ENCODE measurements at regions not wholly inside any gene's neighbourhood (a gene's known extent, or its start where the extent isn't known, plus 50 kb on each side); places are given as distances from the start of the nearest gene placed in this dataset.
"Not testable (repeated sequence)": the region's sequence is repeated elsewhere in the genome, so short reads cannot be mapped to it uniquely, and the experiment has no call there.

DNA sequence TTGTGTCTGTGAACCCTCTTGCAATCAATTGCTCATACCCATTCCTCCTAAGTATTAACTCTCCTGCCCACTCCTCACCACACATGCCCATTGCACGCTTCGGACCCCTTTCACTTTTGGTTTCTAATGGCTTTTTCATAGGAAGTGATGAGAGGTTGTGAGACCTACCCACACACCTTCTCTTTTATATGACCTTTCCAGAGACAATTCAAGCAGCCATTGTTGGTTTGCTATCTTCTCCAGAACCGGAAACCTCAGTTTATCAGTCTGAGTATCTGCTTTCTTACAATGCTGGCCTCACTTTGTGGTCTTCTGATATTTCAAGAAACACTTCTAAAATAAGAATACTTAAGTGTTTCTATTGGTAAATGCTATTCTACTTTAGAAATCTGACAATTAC, 1550.8 kb upstream of the SLC10A2 start:
- H3K4me1 Mint-ChIP-seq (ENCODE audit: low read depth in 2 of 2), result peaks cover 0 to 4% of the 10 kb centered on the region in 2 donors
- DNase-seq (ENCODE audit: low spot score) (no peak), ATAC-seq (no peak)
- H3K36me3 Mint-ChIP-seq, result no peaks in the 10 kb centered on the region
- H3K27me3 Mint-ChIP-seq, result no peaks in the 10 kb centered on the region
- H3K27ac Mint-ChIP-seq, result no peak overlapping the region
- H3K9me3 Mint-ChIP-seq, result no peaks in the 10 kb centered on the region
- H3K4me3 Mint-ChIP-seq, result no peak overlapping the region

DNA sequence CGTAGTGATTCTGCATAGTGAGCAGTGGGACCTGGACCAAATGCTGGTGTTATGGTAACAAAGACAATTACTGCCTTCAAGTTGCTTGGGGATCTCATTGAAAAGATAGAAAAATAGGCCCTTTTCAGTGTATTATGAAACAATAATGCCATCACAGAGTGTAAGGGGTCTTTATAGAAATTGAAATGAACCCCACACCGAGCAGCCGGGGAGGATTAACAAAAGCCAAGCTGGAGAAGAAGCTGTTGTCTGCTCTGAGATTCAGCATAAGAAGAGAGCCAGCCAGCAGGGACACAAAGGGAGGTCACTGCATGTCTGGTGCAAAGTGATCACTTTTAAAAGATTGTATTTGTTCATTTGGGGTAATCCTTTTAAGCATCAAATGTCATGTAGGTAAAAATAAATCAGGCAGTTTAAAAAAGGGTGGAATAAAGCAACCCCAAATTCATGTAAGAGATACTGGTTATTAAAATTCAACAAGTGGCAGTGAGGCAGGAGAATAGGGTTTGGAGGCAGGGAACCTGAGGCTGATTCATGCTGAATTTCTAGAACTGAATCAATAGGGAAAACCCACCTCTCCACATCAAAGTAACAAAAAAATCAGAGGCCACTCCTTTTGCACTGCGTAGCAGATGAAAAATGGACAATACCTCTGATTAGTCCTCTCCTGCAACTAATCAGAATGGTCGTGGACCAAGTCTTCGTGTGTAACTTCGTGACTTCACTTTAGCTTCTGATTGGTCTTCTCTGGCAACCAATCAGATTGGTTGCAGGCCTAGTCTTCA, 1548.3 kb upstream of the SLC10A2 start:
- H3K27me3 Mint-ChIP-seq, result no peaks in the 10 kb centered on the region
- no peak for DNase-seq (ENCODE audit: low spot score)

DNA sequence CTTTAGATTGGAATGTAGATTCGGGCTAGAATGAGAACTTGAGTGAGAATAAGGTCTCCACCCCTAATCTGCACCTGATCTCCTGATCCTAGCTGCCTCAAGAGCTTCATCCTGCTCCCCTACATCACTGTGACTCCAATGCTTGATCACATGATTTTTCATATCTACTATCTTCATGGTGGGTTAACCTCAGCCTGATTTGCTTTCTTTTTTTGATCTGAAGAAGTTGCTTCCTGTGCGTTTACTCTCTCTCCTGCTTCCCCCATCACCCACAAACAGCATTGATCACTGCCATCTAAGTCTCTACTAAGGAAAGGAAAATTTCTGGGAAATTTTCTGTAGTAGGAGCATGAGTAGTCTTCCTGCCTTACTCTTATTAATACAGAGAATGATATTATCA, 1542.1 kb upstream of the SLC10A2 start:
- no peaks in the 10 kb centered on the region for H3K27me3 Mint-ChIP-seq
- ATAC-seq (no peak), DNase-seq (ENCODE audit: low spot score) (no peak)
- no peaks in the 10 kb centered on the region for H3K36me3 Mint-ChIP-seq
- H3K27ac Mint-ChIP-seq, result no peak overlapping the region
- peaks cover 3% of the 10 kb centered on the region for H3K9me3 Mint-ChIP-seq
- no peaks in the 10 kb centered on the region for H3K4me1 Mint-ChIP-seq (ENCODE audit: low read depth in 2 of 2)
- H3K4me3 Mint-ChIP-seq, result no peak overlapping the region

More for the DNA sequence above, 1548.3 kb upstream of the SLC10A2 start:
- H3K4me1 Mint-ChIP-seq (ENCODE audit: low read depth in 2 of 2), result peaks cover 0 to 4% of the 10 kb centered on the region in 2 donors
- no peaks in the 10 kb centered on the region for H3K9me3 Mint-ChIP-seq
- no peaks in the 10 kb centered on the region for H3K36me3 Mint-ChIP-seq
- no peak overlapping the region for H3K27ac Mint-ChIP-seq
- H3K4me3 Mint-ChIP-seq, result no peak overlapping the region
- no peak for ATAC-seq

DNA sequence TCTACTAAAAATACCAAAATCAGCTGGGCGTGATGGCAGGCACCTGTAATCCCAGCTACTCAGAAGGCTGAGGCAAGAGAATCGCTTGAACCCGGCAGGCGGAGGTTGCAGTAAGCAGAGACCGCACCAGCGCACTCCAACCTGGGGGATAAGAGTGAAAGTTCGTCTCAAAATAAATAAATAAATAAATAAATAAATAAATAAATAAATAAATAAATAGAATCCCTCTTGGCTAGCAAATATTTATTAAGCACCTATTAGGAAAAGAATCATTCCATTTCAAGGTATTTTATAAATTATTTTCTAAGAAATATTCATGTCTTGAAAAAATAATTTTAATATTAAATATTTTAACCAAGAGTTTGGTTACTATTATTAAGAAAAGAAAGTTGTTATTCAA, 1539.2 kb upstream of the SLC10A2 start:
- not testable (repeated sequence) for ATAC-seq, H3K9me3 Mint-ChIP-seq

DNA sequence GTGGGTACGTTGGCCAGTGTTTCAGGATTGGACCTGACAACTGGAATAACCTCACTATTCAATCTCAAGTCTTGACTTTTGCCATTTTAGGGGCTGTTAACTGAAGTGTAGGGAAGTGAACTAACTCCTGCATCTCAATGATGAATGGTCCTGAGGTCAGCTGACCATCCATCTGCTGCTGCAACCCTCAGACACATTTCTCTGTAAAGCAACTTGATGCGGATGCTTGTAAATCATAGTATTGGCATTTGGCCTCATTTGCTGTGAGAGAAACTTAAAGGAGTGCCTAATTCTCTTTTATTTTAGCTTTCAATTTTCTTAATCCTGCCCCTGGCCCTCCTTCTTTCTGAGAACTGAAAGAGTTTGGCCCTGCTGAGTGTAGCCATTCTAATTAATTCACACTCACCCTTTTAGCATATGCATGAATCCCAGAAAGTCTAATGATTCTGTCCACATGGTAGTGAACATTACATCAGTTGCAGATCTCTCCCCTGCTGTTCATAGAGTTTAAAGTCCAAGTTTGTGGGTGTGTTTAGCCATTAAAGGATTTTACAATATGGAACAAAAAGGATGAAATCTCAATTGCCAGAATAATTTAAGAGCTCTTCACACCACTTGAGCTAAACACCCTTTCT, 1531.4 kb upstream of the SLC10A2 start:
- no peak for DNase-seq (ENCODE audit: low spot score)

More for the DNA sequence above, 1539.2 kb upstream of the SLC10A2 start:
- not testable (repeated sequence) for H3K27ac Mint-ChIP-seq; H3K27me3 Mint-ChIP-seq; H3K4me3 Mint-ChIP-seq; H3K4me1 Mint-ChIP-seq (ENCODE audit: low read depth in 2 of 2); DNase-seq (ENCODE audit: low spot score); H3K36me3 Mint-ChIP-seq

DNA sequence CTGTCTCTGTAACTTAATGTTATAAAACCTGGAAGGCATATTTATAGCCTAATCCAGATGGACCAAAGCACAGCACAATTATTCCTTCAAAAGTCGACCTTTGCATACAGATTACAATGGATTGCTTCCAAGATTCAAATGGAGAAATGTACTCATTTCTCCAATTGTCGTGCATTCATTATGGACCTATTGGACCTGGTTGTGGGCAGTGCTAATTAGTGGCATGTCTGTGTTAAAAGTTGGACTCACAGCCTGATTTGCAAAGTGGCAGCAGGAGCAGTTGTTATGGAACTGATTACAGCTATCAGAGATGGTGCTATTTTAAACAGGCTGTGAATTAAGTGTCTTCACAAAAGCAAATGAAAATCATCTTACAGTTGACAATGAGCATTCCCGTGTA, 1529.3 kb upstream of the SLC10A2 start:
- Mint-ChIP-seq H3K36me3 (no peaks in the 10 kb centered on the region), H3K4me1 (ENCODE audit: low read depth in 2 of 2) (no peaks in the 10 kb centered on the region), H3K4me3 (no peak overlapping the region), H3K27ac (no peak overlapping the region), H3K9me3 (peaks cover 6% of the 10 kb centered on the region), H3K27me3 (no peaks in the 10 kb centered on the region)
- no peak for ATAC-seq
- no peak for DNase-seq (ENCODE audit: low spot score)

More for the DNA sequence above, 1531.4 kb upstream of the SLC10A2 start:
- H3K4me1 Mint-ChIP-seq (ENCODE audit: low read depth in 2 of 2), result no peaks in the 10 kb centered on the region
- no peak overlapping the region for H3K4me3 Mint-ChIP-seq
- no peaks in the 10 kb centered on the region for H3K36me3 Mint-ChIP-seq
- ATAC-seq, result no peak
- H3K9me3 Mint-ChIP-seq, result peaks cover 6% of the 10 kb centered on the region
- no peak overlapping the region for H3K27ac Mint-ChIP-seq
- no peaks in the 10 kb centered on the region for H3K27me3 Mint-ChIP-seq

DNA sequence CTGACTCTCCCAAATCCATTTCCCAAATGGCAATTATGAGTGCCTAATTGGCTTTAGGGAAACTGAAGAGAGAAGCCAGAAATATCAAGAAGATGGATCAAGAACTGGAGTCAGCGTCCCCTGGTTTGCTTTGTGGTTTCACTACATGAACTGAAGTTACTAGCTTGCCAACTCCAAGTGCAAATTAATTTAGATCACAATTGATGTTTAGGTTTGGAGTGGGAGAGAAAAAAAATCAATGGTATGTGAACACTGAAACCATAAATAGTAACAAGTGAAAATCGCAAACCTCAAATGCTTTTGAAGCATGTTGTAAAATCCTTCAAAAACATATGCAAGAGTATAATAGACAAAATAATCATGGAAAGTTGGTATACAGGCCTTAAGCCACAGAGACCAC, 1528.6 kb upstream of the SLC10A2 start:
- Mint-ChIP-seq H3K27ac (no peak overlapping the region), H3K4me3 (no peak overlapping the region), H3K27me3 (no peaks in the 10 kb centered on the region), H3K4me1 (ENCODE audit: low read depth in 2 of 2) (no peaks in the 10 kb centered on the region), H3K36me3 (no peaks in the 10 kb centered on the region), H3K9me3 (peaks cover 6% of the 10 kb centered on the region)
- no peak for DNase-seq (ENCODE audit: low spot score)
- ATAC-seq, result no peak

DNA sequence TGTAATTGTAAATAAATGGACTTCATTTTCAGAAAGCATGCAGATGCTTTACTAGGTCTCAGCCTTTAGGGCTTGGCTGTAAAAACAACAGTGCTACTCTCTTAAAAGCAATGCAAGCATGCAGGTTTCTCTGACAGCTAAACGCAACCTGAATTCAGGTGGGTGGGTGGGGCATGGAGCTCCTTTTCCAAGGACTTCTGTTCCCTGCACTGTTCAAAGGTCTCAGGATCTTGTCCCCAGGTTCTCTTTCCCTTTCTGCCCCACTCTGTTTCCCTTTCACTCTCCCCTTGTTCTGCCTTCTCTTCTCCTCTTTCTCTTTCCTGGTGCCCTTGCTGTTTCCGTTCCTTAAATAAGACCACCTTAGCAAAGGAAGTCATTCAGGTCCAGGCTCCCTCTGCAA, 1527.5 kb upstream of the SLC10A2 start:
- ATAC-seq (no peak), DNase-seq (ENCODE audit: low spot score) (no peak)
- peaks cover 6% of the 10 kb centered on the region for H3K9me3 Mint-ChIP-seq
- H3K27ac Mint-ChIP-seq, result no peak overlapping the region
- H3K27me3 Mint-ChIP-seq, result no peaks in the 10 kb centered on the region
- no peaks in the 10 kb centered on the region for H3K36me3 Mint-ChIP-seq
- no peak overlapping the region for H3K4me3 Mint-ChIP-seq
- no peaks in the 10 kb centered on the region for H3K4me1 Mint-ChIP-seq (ENCODE audit: low read depth in 2 of 2)

DNA sequence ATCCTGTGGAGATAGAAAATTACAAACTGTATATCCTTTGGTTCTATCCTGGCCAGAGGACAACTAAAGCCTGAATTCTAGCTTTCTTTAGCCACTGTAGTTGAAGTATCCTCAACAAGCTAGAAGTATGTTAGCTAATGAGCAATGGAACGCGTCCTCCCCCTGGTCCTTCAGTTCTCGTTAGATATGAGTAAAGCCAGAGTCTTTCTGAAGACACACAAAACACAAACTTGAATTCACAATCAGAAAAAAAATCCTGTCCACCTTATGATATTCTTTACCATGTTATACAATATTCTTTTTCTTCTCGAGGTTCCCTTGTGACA, 1527.0 kb upstream of the SLC10A2 start:
- no peaks in the 10 kb centered on the region for H3K4me1 Mint-ChIP-seq (ENCODE audit: low read depth in 2 of 2)
- no peak overlapping the region for H3K4me3 Mint-ChIP-seq
- no peaks in the 10 kb centered on the region for H3K27me3 Mint-ChIP-seq
- DNase-seq (ENCODE audit: low spot score) (no peak), ATAC-seq (no peak)
- H3K36me3 Mint-ChIP-seq, result no peaks in the 10 kb centered on the region
- no peak overlapping the region for H3K27ac Mint-ChIP-seq
- H3K9me3 Mint-ChIP-seq, result peaks cover 6% of the 10 kb centered on the region

DNA sequence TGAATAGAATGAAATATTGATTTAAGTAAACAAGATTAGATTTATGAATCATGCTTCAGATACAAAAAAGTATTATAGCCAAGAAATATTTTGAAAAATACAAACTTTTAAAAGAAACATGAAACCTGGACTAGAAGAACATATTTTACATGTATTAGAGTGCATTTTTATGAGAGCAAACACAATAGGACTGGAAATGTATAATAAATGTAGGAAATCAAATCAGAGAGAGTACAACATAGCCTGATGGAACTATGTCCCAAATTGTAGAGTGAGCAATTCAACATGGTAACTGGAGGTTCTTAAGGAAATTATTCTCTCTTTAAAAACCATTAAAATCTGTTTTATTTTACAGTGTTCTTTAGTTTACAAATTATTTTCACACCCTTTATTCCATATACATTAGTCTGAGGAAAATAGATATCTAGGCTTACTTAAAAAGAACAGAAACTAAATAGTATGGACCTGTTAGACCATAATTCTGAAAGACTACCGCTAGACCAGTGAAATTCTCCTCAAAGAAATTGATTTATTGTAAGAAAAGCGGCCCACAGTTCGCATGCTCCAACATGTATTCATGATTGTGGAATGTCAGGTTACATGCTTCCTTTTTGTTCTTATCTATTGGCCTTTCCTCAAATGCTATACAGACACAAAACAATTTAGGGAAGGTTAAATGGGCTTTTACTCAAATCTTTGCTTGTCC, 1526.5 kb upstream of the SLC10A2 start:
- no peaks in the 10 kb centered on the region for H3K36me3 Mint-ChIP-seq
- no peak overlapping the region for H3K27ac Mint-ChIP-seq
- no peak overlapping the region for H3K4me3 Mint-ChIP-seq
- H3K4me1 Mint-ChIP-seq (ENCODE audit: low read depth in 2 of 2), result no peaks in the 10 kb centered on the region
- ATAC-seq (no peak), DNase-seq (ENCODE audit: low spot score) (no peak)
- H3K27me3 Mint-ChIP-seq, result no peaks in the 10 kb centered on the region
- peaks cover 6% of the 10 kb centered on the region for H3K9me3 Mint-ChIP-seq

DNA sequence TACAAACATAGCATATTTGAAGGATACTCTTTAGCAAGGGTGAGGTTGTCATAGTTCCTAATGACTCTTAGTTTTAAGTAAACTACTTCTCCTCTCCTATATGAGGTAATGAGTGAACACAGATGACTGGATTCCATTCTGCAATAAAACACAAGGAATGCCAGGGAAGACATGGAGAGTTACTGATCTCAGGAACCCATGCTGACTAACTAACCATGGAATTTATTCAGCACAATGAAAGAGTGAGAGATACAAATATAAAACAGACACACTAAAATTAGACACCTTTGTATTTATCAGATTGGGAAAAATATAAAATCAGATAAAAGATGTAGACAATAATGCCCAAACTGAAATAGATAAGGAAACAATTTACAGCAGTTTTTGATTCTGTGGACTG, 1525.9 kb upstream of the SLC10A2 start:
- Mint-ChIP-seq H3K4me3 (no peak overlapping the region), H3K9me3 (peaks cover 6% of the 10 kb centered on the region), H3K4me1 (ENCODE audit: low read depth in 2 of 2) (no peaks in the 10 kb centered on the region), H3K27me3 (no peaks in the 10 kb centered on the region), H3K27ac (no peak overlapping the region), H3K36me3 (no peaks in the 10 kb centered on the region)
- DNase-seq (ENCODE audit: low spot score), result no peak
- no peak for ATAC-seq

DNA sequence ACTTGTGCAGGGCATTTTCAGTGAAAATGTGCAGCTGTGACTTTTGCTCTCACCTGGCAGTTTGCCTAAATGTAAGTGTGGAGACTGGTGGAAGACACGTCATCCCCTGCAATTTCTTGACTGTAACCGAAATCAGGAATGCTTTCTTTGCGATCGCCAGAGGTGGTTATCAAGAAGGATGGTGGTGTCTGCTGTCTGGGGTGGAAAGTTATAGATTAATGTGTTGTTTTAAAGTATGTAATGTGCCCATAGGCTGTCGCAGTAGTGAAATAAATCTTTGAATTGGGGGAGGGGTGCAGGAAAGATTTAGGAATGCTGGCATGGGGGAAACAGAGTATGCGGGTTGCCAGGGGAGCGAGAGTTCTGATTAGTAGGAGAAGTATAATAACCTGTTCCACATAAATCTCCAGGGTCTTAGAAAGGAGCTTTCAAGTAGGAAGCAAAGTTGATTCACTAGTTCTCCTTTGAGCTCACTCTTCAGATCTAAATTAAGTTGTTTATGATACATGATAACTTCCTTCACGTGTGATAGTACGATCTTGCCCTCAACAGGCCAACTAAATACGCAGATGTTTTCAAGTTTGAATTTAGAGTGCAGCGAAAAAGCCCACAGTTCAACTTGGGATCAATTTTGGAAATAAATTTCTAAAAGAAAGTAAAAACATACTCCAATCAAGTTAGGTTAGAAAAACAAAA, 1520.0 kb upstream of the SLC10A2 start:
- peaks cover 12% of the 10 kb centered on the region for H3K9me3 Mint-ChIP-seq
- peaks cover 4% of the 10 kb centered on the region for H3K36me3 Mint-ChIP-seq
- ATAC-seq, result no peak
- H3K27ac Mint-ChIP-seq, result no peak overlapping the region
- H3K4me1 Mint-ChIP-seq (ENCODE audit: low read depth in 2 of 2), result no peaks in the 10 kb centered on the region
- H3K27me3 Mint-ChIP-seq, result no peaks in the 10 kb centered on the region
- no peak for DNase-seq (ENCODE audit: low spot score)
- H3K4me3 Mint-ChIP-seq, result no peak overlapping the region

DNA sequence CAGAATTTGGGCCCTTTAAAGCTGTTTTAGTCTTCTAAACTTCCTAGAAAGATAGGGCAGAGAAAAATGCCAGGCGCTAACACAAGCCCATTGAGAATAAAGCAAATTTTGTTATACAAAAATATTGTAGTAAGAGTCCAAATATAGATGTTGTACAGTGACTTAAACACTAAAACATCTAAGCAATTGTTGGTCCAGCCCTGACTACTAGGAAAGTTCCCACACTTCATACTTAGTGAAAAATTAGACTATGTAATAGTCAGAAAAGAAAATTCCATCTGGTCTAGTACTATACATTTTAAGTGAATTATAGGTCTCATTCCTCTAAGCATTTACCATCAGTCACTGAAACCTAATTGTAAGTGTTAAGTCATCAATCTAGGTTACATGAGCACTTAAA, 1518.3 kb upstream of the SLC10A2 start:
- H3K27ac Mint-ChIP-seq, result no peak overlapping the region
- H3K9me3 Mint-ChIP-seq, result peaks cover 14% of the 10 kb centered on the region
- H3K36me3 Mint-ChIP-seq, result peaks cover 5% of the 10 kb centered on the region
- DNase-seq (ENCODE audit: low spot score) (no peak), ATAC-seq (no peak)
- H3K27me3 Mint-ChIP-seq, result no peaks in the 10 kb centered on the region
- no peaks in the 10 kb centered on the region for H3K4me1 Mint-ChIP-seq (ENCODE audit: low read depth in 2 of 2)
- H3K4me3 Mint-ChIP-seq, result no peak overlapping the region

DNA sequence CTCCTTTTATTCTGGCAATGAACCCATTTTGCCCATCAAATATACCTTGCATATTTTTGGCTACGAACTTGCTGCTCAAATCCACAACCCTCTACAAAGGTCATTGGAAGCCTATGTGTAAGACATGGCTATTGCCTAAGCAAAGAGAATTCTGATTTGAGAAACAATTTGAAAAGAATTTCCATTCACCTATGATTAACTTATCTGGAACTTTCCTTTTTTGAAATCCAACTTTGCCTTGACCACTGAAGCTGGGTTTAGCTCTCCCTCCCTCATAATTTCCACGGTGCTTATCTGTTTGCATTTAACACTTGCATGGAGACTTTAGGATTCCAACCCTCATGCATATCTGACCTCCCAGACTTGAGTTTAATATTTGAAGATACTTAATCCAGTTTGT, 1514.7 kb upstream of the SLC10A2 start:
- H3K4me3 Mint-ChIP-seq, result no peak overlapping the region

More for the DNA sequence above, 1514.7 kb upstream of the SLC10A2 start:
- ATAC-seq (no peak), DNase-seq (ENCODE audit: low spot score) (no peak)
- Mint-ChIP-seq H3K27ac (no peak overlapping the region), H3K9me3 (peaks cover 12% of the 10 kb centered on the region), H3K4me1 (ENCODE audit: low read depth in 2 of 2) (no peaks in the 10 kb centered on the region), H3K36me3 (peaks cover 5% of the 10 kb centered on the region), H3K27me3 (no peaks in the 10 kb centered on the region)
